ENCODE measurements at regions not wholly inside any gene's neighbourhood (a gene's known extent, or its start where the extent isn't known, plus 50 kb on each side); places are given as distances from the start of the nearest gene placed in this dataset.

GRCh38 chr1:163608979-163609378, 287.2 kb downstream of the NUF2 start:
- TF ChIP-seq ZNF274 (IDR thresholded peaks at IDR 0.05; ENCODE audit: insufficient read depth, insufficient read length) (no peak), EGR1 (IDR thresholded peaks at IDR 0.05; ENCODE audit: borderline replicate concordance in 1 of 2, low read depth in 2 of 2, low read length in 2 of 2) (no peak), CBX3 (IDR thresholded peaks at IDR 0.05; ENCODE audit: borderline replicate concordance, low read depth) (no peak), TBL1XR1 (IDR thresholded peaks at IDR 0.05; ENCODE audit: low read depth, low read length) (no peak), YY1 (IDR thresholded peaks at IDR 0.05; ENCODE audit: low read depth, low read length) (no peak), SMC3 (IDR thresholded peaks at IDR 0.05; ENCODE audit: borderline replicate concordance, low read length) (no peak), POLR2A (IDR thresholded peaks at IDR 0.05; ENCODE audit: low read depth, low read length) (no peak), TCF7 (IDR thresholded peaks at IDR 0.05; ENCODE audit: borderline replicate concordance) (no peak), EZH2 (IDR thresholded peaks at IDR 0.05; ENCODE audit: borderline replicate concordance, control insufficient read depth, low read depth, low read length) (no peak), RAD21 (IDR thresholded peaks at IDR 0.05; ENCODE audit: insufficient read depth, low read depth, low read length) (no peak), RBBP5 (conservative IDR thresholded peaks at IDR 0.05) (no peak)
- TF ChIP-seq, protein P1, sequence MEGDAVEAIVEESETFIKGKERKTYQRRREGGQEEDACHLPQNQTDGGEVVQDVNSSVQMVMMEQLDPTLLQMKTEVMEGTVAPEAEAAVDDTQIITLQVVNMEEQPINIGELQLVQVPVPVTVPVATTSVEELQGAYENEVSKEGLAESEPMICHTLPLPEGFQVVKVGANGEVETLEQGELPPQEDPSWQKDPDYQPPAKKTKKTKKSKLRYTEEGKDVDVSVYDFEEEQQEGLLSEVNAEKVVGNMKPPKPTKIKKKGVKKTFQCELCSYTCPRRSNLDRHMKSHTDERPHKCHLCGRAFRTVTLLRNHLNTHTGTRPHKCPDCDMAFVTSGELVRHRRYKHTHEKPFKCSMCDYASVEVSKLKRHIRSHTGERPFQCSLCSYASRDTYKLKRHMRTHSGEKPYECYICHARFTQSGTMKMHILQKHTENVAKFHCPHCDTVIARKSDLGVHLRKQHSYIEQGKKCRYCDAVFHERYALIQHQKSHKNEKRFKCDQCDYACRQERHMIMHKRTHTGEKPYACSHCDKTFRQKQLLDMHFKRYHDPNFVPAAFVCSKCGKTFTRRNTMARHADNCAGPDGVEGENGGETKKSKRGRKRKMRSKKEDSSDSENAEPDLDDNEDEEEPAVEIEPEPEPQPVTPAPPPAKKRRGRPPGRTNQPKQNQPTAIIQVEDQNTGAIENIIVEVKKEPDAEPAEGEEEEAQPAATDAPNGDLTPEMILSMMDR (IDR thresholded peaks at IDR 0.05 in 2 of 3, conservative IDR thresholded peaks at IDR 0.05 in 1 of 3; ENCODE audit: control insufficient read depth in 2 of 3, extremely low read depth in 1 of 3, insufficient read depth in 1 of 3, low read depth in 3 of 3, low read length in 3 of 3) = no peak
- TF ChIP-seq, protein P2, sequence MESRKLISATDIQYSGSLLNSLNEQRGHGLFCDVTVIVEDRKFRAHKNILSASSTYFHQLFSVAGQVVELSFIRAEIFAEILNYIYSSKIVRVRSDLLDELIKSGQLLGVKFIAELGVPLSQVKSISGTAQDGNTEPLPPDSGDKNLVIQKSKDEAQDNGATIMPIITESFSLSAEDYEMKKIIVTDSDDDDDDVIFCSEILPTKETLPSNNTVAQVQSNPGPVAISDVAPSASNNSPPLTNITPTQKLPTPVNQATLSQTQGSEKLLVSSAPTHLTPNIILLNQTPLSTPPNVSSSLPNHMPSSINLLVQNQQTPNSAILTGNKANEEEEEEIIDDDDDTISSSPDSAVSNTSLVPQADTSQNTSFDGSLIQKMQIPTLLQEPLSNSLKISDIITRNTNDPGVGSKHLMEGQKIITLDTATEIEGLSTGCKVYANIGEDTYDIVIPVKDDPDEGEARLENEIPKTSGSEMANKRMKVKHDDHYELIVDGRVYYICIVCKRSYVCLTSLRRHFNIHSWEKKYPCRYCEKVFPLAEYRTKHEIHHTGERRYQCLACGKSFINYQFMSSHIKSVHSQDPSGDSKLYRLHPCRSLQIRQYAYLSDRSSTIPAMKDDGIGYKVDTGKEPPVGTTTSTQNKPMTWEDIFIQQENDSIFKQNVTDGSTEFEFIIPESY (IDR thresholded peaks at IDR 0.05) = no peak
- TF ChIP-seq, protein P3, sequence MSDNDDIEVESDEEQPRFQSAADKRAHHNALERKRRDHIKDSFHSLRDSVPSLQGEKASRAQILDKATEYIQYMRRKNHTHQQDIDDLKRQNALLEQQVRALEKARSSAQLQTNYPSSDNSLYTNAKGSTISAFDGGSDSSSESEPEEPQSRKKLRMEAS (IDR thresholded peaks at IDR 0.05; ENCODE audit: low read depth, low read length) = no peak
